Mesothelial cell of epicardium (in vitro differentiated cells): ENCODE measurements at regions not wholly inside any gene's neighbourhood (a gene's known extent, or its start where the extent isn't known, plus 50 kb on each side); places are given as distances from the start of the nearest gene placed in this dataset.

ENCODE experiments used
- DNase-seq, 2 experiments: peaks; one replicate each; pipeline ENCODE4 v3.0.0; 2021; ENCODE audit warnings: low spot score in 2 of 2; ENCODE audit not compliant: unreplicated experiment in 2 of 2
- H3K27ac Mint-ChIP-seq: 2 replicates; pipeline ENCODE4 v1.8.0; 2021; ENCODE audit warnings: mixed read lengths
- H3K27me3 Mint-ChIP-seq: 2 replicates; pipeline ENCODE4 v1.8.0; 2021; ENCODE audit warnings: low read depth, mixed read lengths
- H3K36me3 Mint-ChIP-seq: 2 replicates; pipeline ENCODE4 v1.8.0; 2021; ENCODE audit warnings: mixed read lengths
- H3K4me1 Mint-ChIP-seq: 2 replicates; pipeline ENCODE4 v1.8.0; 2021; ENCODE audit warnings: mixed read lengths
- H3K4me3 Mint-ChIP-seq: 2 replicates; pipeline ENCODE4 v1.8.0; 2021; ENCODE audit warnings: mild to moderate bottlenecking, moderate library complexity, mixed read lengths
- H3K9me3 Mint-ChIP-seq: 2 replicates; pipeline ENCODE4 v1.8.0; 2021; ENCODE audit warnings: mixed read lengths
- CTCF ChIP-seq: fragments of 200-600 bp; sonication (generic); IDR thresholded peaks from one replicate; pipeline ENCODE4 v1.5.0; 2021; ENCODE audit warnings: antibody characterized with exemption; ENCODE audit not compliant: unreplicated experiment

- Mint-ChIP-seq H3K9me3 (peaks cover 15% of the 10 kb centered on the region), H3K4me3 (no peak overlapping the region), H3K4me1 (peaks cover 3% of the 10 kb centered on the region), H3K27me3 (no peaks in the 10 kb centered on the region), H3K36me3 (no peaks in the 10 kb centered on the region), H3K27ac (no peak overlapping the region)
- no peak for DNase-seq
- no peak for TF ChIP-seq CTCF
Measured at GRCh38 chr18:30568333-30568732, 474.2 kb downstream of the DSC3 start.

GRCh38 chr18:30566877-30567276, 475.7 kb downstream of the DSC3 start:
- no peak overlapping the region for H3K4me3 Mint-ChIP-seq

GRCh38 chr18:30562231-30562630, 480.3 kb downstream of the DSC3 start:
- no peaks in the 10 kb centered on the region for H3K36me3 Mint-ChIP-seq
- DNase-seq: no peak
- no peaks in the 10 kb centered on the region for H3K27me3 Mint-ChIP-seq
- no peak for TF ChIP-seq CTCF
- H3K4me3 Mint-ChIP-seq: no peak overlapping the region
- H3K27ac Mint-ChIP-seq: no peak overlapping the region
- H3K9me3 Mint-ChIP-seq: no peaks in the 10 kb centered on the region
- peaks cover 4% of the 10 kb centered on the region for H3K4me1 Mint-ChIP-seq

More at GRCh38 chr18:30566877-30567276, 475.7 kb downstream of the DSC3 start:
- TF ChIP-seq CTCF: no peak
- H3K36me3 Mint-ChIP-seq: no peaks in the 10 kb centered on the region
- DNase-seq: no peak
- no peaks in the 10 kb centered on the region for H3K27me3 Mint-ChIP-seq
- peaks cover 4% of the 10 kb centered on the region for H3K4me1 Mint-ChIP-seq
- peaks cover 15% of the 10 kb centered on the region for H3K9me3 Mint-ChIP-seq
- H3K27ac Mint-ChIP-seq: no peak overlapping the region

GRCh38 chr18:30556112-30556511, 486.4 kb downstream of the DSC3 start:
- no peak for DNase-seq
- no peak overlapping the region for H3K27ac Mint-ChIP-seq
- no peak overlapping the region for H3K4me3 Mint-ChIP-seq
- TF ChIP-seq CTCF: no peak
- H3K4me1 Mint-ChIP-seq: no peaks in the 10 kb centered on the region
- H3K9me3 Mint-ChIP-seq: no peaks in the 10 kb centered on the region
- H3K36me3 Mint-ChIP-seq: no peaks in the 10 kb centered on the region
- H3K27me3 Mint-ChIP-seq: no peaks in the 10 kb centered on the region

GRCh38 chr18:30545393-30545792, 497.1 kb downstream of the DSC3 start:
- peaks cover 3% of the 10 kb centered on the region for H3K4me1 Mint-ChIP-seq
- no peak overlapping the region for H3K4me3 Mint-ChIP-seq
- no peaks in the 10 kb centered on the region for H3K36me3 Mint-ChIP-seq
- no peak overlapping the region for H3K27ac Mint-ChIP-seq
- TF ChIP-seq CTCF: no peak
- no peaks in the 10 kb centered on the region for H3K9me3 Mint-ChIP-seq
- DNase-seq: no peak
- H3K27me3 Mint-ChIP-seq: no peaks in the 10 kb centered on the region

- no peak overlapping the region for H3K4me3 Mint-ChIP-seq
- H3K36me3 Mint-ChIP-seq: no peaks in the 10 kb centered on the region
- no peak for TF ChIP-seq CTCF
- no peak overlapping the region for H3K27ac Mint-ChIP-seq
- no peaks in the 10 kb centered on the region for H3K9me3 Mint-ChIP-seq
- no peaks in the 10 kb centered on the region for H3K4me1 Mint-ChIP-seq
- no peaks in the 10 kb centered on the region for H3K27me3 Mint-ChIP-seq
- DNase-seq: no peak
Measured at GRCh38 chr18:30544141-30544540, 498.4 kb downstream of the DSC3 start.
